ENCODE measurements at regions not wholly inside any gene's neighbourhood (a gene's known extent, or its start where the extent isn't known, plus 50 kb on each side); places are given as distances from the start of the nearest gene placed in this dataset.
"Not testable (repeated sequence)": the region's sequence is repeated elsewhere in the genome, so short reads cannot be mapped to it uniquely, and the experiment has no call there.

GRCh38 chr5:166795756-166796155 is 1495.7 kb upstream of the WWC1 start:
- TF ChIP-seq POLR2AphosphoS5 (IDR thresholded peaks at IDR 0.05) (no peak), POLR2A (IDR thresholded peaks at IDR 0.05) (no peak), EP300 (IDR thresholded peaks at IDR 0.05; ENCODE audit: low read depth) (no peak)
- H3K4me1 ChIP-seq: no peaks in the 10 kb centered on the region
- no peak overlapping the region for H3K27ac ChIP-seq
- H3K4me3 ChIP-seq: no peak overlapping the region
- DNase-seq: no peak
- 36 to 45% methylated on average over 3 of the region's 3 CpGs for WGBS, 2 donors (ENCODE audit: low coverage in 1 of 2)
- no peaks in the 10 kb centered on the region for H3K36me3 ChIP-seq
- no peaks in the 10 kb centered on the region for H3K27me3 ChIP-seq
- peaks cover 0 to 8% of the 10 kb centered on the region in 2 donors for H3K9me3 ChIP-seq
- intact Hi-C loops (cut with DNase I; ENCODE audit: low total_unique reads) (no loop called here), in situ Hi-C loops (cut with MboI; ENCODE audit: low pct_ligation_motif_present in 1 of 4, low pct_unique_long_range_greater_than_20kb in 1 of 4, low sequenced_read_pairs in 3 of 4) (no loop called here)

DNA sequence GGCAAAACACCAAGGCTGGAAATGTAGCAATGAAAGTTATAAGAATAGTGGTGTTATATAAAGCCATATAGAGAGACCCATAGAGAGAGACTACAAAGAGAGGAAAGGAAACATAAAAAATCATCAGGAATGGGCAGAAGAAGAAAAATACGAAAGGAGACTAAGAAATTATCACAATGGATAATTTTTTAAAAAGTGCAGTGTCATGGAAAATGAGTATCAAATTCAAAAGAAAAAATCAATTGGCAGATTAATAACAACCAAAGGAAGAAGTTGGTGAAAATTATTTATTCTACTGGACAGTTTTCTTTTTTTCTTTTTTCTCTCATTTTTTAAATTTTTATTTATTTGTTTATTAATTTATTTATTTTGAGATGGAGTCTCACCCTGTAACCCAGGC is 1488.4 kb upstream of the WWC1 start:
- Histone ChIP-seq H3K4me3 (no peak overlapping the region), H3K4me1 (no peaks in the 10 kb centered on the region), H3K36me3 (no peaks in the 10 kb centered on the region), H3K27me3 (no peaks in the 10 kb centered on the region), H3K9me3 (peaks cover 0 to 5% of the 10 kb centered on the region in 2 donors), H3K27ac (no peak overlapping the region)
- in situ Hi-C loops (cut with MboI; ENCODE audit: low pct_ligation_motif_present in 1 of 4, low pct_unique_long_range_greater_than_20kb in 1 of 4, low sequenced_read_pairs in 3 of 4): no loop called here
- intact Hi-C loops (cut with DNase I; ENCODE audit: low total_unique reads): no loop called here
- no peak for DNase-seq
- no peak for TF ChIP-seq CTCF (IDR thresholded peaks at IDR 0.05)
- no peak for TF ChIP-seq EP300 (IDR thresholded peaks at IDR 0.05; ENCODE audit: low read depth)
- TF ChIP-seq POLR2AphosphoS5 (IDR thresholded peaks at IDR 0.05): no peak
- TF ChIP-seq POLR2A (IDR thresholded peaks at IDR 0.05): no peak
- WGBS, 2 donors (ENCODE audit: low coverage in 1 of 2): 56 to 58% methylated on average over 1 of the region's 1 CpG

GRCh38 chr5:166804223-166804622 is 1487.2 kb upstream of the WWC1 start:
- H3K4me1 ChIP-seq: not testable (repeated sequence)

GRCh38 chr5:166804693-166805092 is 1486.8 kb upstream of the WWC1 start:
- DNase-seq; H3K36me3 ChIP-seq; H3K9me3 ChIP-seq; H3K4me1 ChIP-seq; in situ Hi-C loops (cut with MboI; ENCODE audit: low pct_ligation_motif_present in 1 of 4, low pct_unique_long_range_greater_than_20kb in 1 of 4, low sequenced_read_pairs in 3 of 4); H3K4me3 ChIP-seq; H3K27me3 ChIP-seq; H3K27ac ChIP-seq; intact Hi-C loops (cut with DNase I; ENCODE audit: low total_unique reads): not testable (repeated sequence)
- 92 to 96% methylated on average over 4 to 6 of the region's 6 CpGs for WGBS, 2 donors (ENCODE audit: low coverage in 1 of 2)

More at GRCh38 chr5:166804223-166804622, 1487.2 kb upstream of the WWC1 start:
- H3K27ac ChIP-seq; intact Hi-C loops (cut with DNase I; ENCODE audit: low total_unique reads); H3K9me3 ChIP-seq; H3K4me3 ChIP-seq; in situ Hi-C loops (cut with MboI; ENCODE audit: low pct_ligation_motif_present in 1 of 4, low pct_unique_long_range_greater_than_20kb in 1 of 4, low sequenced_read_pairs in 3 of 4); H3K36me3 ChIP-seq; DNase-seq; H3K27me3 ChIP-seq: not testable (repeated sequence)
- WGBS, 2 donors (ENCODE audit: low coverage in 1 of 2): 80 to 94% methylated on average over 5 to 6 of the region's 6 CpGs

- H3K4me3 ChIP-seq; H3K9me3 ChIP-seq; DNase-seq; H3K27ac ChIP-seq; H3K4me1 ChIP-seq; H3K36me3 ChIP-seq; intact Hi-C loops (cut with DNase I; ENCODE audit: low total_unique reads); in situ Hi-C loops (cut with MboI; ENCODE audit: low pct_ligation_motif_present in 1 of 4, low pct_unique_long_range_greater_than_20kb in 1 of 4, low sequenced_read_pairs in 3 of 4); H3K27me3 ChIP-seq: not testable (repeated sequence)
- 84% methylated on average over 22 of the region's 28 CpGs; no CpG with 5 or more reads in 1 of the 2 donors for WGBS, 2 donors (ENCODE audit: low coverage in 1 of 2)
Observed at GRCh38 chr5:166810093-166810658, 1481.3 kb upstream of the WWC1 start.

DNA sequence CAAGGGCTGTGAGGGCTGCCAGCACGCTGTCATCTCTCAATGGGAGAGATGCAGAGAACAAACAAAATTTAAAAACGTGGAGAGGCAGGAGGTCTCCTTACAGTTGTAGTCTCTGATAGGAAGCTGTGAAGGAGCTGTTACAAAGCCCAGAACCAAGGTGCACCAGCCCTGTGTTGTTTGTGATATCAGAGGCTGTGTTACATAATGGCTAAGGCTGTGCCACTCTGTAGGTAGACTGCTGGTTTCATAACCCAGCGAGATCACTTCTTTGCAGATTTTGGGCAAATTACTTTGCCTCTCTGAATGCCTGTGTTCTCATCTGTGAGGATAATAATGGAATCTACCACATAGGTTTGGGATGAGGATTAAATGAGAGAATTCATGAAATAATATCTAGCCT is 1480.7 kb upstream of the WWC1 start:
- no peaks in the 10 kb centered on the region for H3K27me3 ChIP-seq
- intact Hi-C loops (cut with DNase I; ENCODE audit: low total_unique reads) (no loop called here), in situ Hi-C loops (cut with MboI; ENCODE audit: low pct_ligation_motif_present in 1 of 4, low pct_unique_long_range_greater_than_20kb in 1 of 4, low sequenced_read_pairs in 3 of 4) (no loop called here)
- no peak for TF ChIP-seq POLR2AphosphoS5 (IDR thresholded peaks at IDR 0.05)
- TF ChIP-seq EP300 (IDR thresholded peaks at IDR 0.05; ENCODE audit: low read depth): no peak
- no peak for TF ChIP-seq POLR2A (IDR thresholded peaks at IDR 0.05)
- TF ChIP-seq CTCF (IDR thresholded peaks at IDR 0.05): no peak
- DNase-seq: no peak
- no peaks in the 10 kb centered on the region for H3K9me3 ChIP-seq
- no peaks in the 10 kb centered on the region for H3K36me3 ChIP-seq
- H3K27ac ChIP-seq: no peak overlapping the region
- no peak overlapping the region for H3K4me3 ChIP-seq
- 88 to 100% methylated on average over 3 of the region's 3 CpGs for WGBS, 2 donors (ENCODE audit: low coverage in 1 of 2)
- no peaks in the 10 kb centered on the region for H3K4me1 ChIP-seq

Measured in transverse colon (tissue), 4 donors.